Activated CD4-positive, alpha-beta T cell treated with anti-CD3 and anti-CD28 coated beads for 48 hours (primary cell): ENCODE measurements at regions not wholly inside any gene's neighbourhood (a gene's known extent, or its start where the extent isn't known, plus 50 kb on each side); places are given as distances from the start of the nearest gene placed in this dataset.

ENCODE experiments used
- DNase-seq: peaks from one replicate; pipeline ENCODE4 v3.0.0-alpha.2; 2020

DNA sequence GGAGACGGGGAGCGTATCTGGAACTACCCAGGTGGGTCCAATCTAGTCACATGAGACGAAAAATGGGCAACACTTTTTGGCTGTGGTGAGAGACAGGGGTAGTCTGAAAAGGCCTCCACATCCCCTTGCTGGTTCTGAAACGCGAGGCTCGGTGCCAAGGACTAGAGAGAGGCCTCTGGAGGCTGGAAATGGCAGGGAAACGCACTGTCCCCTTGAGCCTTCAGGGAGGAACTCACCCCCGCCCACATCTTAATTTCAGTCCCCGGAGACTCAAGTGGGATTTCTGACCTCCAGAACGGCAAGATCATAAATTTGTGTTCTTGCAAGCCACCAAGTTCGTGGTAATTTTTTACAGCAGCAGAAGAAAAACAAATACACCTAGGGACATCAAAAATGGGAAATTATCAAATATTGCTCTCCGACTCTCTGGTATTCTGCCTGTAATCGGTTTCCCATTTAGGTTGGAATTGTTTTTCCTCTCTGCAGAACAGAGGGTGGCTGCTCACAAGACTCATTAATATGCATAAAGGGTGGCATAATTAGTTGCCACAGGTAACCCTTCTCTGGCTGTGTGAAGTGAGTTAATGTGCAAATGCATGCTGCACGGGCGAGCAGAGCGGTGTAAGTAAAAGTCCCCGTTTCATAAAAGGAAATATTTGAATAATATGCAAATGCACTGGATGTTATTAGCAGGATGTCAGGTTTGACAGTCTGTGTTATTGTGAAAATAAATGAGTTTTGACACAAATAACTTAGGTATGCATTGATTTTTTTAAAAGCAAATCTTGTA, 185.7 kb downstream of the ARRDC4 start:
- no peak for DNase-seq

DNA sequence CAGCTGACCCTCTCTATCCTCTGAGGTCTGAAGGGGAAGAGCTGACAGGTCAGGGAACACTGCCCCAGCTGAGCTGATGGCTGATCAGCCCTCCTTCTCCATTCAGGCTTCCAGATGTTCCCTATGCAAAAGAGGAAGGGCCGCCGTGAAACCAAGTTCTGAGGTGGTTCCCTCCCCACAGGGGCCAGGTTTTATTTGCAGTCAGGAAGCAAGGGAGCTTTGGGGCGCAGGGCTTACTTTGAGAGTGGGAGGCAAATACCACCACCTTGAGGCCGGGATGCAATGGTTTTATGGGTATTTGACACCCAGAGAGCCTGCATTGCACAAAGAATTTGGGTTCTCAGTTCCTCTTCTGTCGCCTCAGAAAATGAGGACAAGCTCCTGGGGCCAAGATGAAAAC, 186.9 kb downstream of the ARRDC4 start:
- no peak for DNase-seq

DNA sequence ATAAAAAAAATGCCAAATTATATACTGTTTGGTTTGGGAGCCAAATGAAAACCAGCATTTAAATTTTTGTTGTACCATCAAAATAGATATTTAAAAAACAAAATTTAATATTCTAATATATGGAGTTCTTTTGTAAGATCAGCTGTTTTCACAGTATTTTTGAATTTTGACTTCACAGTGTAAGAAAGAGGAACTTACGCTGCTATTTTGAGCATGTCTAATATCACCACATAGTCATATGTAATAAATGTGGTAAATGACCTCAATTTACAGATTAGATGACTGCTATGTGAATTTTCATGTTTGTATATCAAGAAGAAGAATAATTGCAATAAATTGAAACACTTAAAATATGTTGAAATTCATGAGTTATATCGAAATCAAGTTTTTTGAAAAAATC, 189.6 kb downstream of the ARRDC4 start:
- DNase-seq, result no peak

DNA sequence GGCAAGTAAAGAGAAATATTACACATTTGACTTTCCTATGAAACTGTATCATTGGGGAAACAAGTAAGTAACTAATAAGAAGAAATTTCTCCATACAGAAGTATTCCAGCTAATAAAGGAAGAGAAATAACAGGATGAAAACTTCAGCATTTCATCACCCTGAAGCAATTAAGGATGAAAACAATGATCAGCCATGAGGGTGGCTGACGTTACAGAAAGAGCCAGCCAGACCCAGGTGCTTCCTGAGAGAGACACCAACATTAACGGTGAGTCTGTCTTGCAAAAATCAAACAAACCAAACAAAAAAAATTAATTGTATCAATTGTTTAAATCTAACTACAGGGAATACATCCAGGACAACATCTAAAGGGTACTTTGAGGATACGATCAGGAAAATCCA, 190.0 kb downstream of the ARRDC4 start:
- no peak for DNase-seq

DNA sequence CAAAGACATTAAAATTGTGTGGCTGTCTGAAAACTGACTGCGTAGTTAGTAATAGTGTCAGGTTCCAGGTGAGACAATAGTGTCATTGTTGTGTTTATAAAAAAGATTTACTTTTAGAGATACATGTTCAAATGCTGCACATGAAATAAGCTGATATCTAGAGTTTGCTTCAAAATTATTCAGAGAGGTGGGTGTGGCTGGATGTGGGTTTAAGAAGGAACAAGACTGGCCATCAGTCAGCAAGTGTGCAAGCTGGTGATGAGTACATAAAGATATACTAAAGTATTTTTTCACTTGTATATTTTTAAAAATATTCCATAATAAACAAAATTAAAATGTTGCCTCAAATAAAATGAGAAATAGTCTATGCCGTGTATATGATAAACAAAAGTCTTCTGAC, 190.6 kb downstream of the ARRDC4 start:
- DNase-seq, result no peak

DNA sequence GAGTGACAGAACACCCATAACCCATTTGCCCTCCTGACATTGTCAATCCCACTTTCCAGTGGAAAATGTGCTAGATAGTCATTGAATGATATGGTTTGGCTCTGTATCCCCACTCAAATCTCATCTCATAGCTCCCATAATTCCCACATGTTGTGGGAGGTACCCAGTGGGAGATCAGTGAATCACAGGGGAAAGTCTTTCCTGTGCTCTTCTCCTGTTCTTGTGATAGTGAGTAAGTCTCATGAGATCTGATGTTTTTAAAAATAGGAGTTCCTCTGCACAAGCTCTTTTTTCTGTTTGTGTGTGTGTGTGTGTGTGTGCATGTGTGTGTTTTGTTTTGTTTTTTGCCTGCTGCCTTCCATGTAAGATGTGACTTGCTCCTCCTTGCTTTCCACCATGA, 191.7 kb downstream of the ARRDC4 start:
- DNase-seq, result no peak

DNA sequence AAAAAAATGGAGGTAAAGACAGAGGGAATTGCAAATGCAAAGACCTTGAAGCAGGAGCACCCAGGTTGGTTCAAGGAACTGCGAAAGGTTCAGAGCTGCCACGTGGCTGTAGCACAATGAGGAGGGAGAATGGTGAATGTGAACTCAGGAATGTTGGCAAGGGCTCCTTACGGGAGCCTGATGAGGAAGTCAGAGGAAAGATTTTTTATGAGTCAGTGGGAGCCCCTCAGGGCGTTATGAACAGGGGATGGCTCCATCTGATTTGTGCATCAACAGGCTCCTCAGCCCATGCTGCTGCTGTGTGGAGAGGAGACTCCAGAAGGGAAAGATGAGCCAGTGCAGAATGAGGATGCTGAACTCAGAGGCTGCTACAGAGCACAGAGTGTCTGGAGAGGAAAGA, 194.4 kb downstream of the ARRDC4 start:
- no peak for DNase-seq

DNA sequence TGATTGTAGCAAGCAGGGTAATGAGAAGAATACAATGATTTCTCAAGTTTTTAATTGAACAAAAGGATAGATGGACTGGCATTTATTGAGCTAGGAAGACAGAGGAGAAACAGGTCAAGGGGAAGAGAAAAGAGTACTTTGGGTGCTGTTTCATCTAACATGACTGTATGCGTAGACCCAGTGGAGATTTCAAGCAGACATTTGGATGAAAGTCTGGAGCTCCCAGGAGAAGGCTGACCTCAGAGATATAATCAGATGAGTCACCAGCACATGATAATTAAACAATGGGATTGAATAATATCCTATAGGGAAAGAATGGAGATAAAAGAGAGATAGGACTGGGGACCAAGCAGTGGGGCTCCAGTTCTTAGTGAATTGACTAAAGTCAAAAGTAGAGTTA, 194.9 kb downstream of the ARRDC4 start:
- DNase-seq, result no peak

DNA sequence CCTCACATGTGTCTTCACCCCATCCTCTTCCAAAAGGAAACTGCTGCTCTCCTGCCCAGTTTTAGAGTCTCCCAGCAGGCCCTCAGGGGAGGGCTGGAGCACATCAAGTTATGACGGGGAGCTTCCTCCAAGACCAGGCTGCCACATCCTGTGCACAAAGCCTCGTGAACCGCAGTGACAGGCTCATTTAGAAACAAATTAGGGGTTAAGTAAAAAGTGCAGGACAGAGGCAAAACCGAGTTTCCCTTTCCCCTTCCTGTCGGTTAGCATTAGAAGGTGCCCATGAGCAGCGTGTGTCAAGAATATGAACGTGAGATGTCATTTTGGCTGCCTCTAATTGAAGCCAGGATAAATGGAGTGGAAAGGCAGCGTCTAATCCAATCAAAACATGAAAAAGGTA, 199.7 kb downstream of the ARRDC4 start:
- DNase-seq, result peak; percentile 45

DNA sequence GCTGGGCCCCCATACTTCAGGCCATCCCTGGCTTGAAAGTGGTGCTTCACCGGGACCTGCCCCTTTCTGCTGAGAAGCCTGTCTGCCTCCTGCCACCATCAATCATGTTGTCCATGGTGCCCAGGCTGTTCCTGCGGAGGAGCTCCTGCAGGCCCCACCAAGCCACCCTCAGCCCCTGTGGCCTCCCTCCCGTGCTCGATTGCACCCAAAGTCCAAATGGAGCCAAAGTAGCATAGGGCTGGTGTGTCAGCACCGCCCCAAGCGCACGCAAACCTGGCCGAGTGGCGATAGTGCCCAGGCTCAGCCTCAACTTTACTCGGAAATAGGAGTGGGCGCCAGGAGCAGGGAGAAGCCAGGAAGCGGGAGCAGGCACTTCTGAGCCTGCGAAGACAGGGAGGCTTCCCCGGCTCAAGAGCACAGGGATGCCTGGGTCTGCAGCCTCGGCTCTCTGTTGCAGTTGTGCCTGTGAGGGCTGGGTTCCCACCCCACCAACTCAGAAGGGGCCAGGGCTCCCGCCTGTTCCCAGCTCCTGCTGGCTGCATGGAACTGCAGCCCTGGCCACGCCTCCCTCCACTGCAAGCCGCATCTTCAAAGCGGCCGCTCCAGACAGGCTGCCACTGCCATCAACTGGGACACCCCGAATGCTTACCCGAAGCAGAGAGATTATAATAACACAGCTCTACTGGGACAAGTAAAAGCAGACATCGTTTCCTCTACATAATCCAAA, 203.0 kb downstream of the ARRDC4 start:
- no peak for DNase-seq

DNA sequence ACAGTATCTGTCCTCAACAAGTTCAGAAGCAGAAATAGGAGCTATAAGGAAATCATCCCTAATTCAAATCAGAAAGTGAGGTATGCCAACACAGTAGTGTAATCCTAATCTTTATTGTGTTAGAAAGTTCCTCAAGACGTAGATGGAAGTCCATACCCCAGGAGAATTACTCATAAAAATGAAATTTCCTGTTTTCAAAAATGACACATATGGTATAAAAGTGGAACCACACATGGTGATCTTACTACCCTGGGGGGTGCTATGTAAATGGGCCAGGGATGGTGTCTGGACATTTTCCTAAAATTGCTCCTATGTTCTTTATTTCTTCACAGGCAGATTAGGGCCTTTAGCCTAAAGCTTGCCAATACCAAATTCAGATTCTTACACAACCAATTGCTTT, 204.1 kb downstream of the ARRDC4 start:
- no peak for DNase-seq

DNA sequence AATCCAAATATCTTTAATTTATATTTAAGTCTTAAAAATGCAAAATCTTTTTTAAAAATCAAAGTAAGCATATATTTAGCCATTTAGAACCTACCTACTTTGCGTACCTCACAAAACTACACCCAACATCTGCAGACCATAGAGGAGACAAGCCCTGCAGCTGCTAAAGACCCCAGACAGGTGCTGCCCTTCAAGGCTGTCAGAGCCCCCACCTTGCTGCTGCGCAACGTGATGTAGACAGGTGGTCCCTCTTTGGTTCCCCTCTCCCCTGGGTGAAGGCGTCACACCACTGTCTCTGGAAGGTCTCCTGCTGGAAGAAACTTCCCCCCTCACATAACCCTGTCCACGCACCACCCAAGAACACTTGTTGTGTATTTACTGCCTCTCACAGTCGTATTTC, 204.5 kb downstream of the ARRDC4 start:
- DNase-seq, result no peak

DNA sequence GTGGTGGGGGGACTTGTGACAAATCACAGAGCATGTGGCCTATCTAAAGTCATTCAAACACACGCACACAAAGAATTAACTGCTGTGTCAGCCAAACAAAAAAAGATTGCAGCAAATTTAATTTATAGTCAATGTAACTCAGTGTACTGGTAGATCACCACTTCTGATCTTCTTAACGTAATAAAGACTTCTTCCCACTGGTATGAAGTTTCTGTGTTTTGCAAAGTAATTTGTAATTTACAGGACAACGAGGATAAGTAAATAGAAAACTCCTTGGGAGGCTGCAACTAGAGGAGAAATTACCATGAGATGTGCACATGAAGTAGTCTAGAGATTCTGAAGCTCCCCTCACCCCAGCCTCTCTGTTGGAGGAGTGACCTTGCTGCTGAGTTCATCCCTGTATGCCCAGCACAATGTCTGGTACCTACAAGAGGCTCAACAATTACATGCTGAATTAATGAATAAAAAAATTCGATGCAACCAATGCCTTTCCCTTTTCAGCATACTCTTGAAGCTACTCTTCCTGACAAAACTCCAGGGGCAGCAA, 207.3 kb downstream of the ARRDC4 start:
- no peak for DNase-seq

DNA sequence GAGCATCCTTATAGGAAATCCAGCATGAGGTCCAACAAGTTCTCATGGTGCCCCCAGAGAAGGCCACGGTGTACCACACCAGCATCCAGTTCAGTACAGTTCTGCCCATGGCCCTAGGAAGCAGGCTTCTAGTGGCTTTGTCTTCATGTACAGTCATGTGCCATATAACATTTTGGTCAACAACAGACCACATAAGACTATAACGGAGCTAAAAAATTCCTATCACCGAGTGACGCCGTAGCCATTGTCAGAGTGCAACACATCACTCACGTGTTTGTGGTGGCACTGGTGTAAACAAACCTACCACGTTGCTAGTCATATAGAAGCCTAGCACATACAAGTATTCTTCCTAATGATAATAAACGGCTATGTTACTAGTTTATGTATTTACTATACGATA, 209.0 kb downstream of the ARRDC4 start:
- peak; percentile 7 for DNase-seq

DNA sequence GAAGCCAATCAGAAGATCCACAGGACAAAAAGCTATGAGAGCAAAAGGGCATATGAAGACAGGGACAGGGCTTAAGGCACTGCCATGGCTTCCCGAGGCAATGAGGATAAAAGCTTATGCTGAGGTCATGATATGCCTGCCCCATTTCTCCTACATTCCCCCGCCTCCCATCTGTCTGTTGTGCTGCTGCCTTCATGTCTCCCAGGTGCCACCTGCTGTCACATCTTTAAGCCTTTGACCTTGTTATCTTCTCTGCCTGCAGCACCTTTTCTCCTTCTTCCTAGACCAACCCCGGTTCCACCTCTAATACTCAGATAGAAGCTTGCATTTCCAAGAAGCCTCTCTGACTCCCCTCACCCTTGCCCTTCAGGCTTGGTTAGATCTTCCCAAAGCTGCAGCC, 213.8 kb downstream of the ARRDC4 start:
- no peak for DNase-seq

DNA sequence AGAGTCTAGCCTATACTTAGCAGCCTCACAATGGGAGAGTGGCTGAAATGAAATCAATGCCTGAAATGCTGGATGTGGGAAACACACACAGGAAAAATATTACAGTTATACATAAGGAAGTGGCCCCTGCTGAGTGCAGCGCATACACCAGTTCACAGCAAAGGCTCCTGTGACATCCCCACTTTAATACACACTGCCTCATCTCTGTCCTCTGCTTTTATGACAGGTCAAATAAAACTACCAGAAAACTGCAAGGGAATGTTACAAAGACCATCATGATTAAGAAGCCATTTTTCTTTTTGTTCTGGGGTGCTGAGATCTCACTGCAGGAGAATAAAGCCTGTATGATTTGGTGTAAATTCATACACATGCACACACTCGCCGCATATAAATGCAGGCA, 214.3 kb downstream of the ARRDC4 start:
- no peak for DNase-seq

DNA sequence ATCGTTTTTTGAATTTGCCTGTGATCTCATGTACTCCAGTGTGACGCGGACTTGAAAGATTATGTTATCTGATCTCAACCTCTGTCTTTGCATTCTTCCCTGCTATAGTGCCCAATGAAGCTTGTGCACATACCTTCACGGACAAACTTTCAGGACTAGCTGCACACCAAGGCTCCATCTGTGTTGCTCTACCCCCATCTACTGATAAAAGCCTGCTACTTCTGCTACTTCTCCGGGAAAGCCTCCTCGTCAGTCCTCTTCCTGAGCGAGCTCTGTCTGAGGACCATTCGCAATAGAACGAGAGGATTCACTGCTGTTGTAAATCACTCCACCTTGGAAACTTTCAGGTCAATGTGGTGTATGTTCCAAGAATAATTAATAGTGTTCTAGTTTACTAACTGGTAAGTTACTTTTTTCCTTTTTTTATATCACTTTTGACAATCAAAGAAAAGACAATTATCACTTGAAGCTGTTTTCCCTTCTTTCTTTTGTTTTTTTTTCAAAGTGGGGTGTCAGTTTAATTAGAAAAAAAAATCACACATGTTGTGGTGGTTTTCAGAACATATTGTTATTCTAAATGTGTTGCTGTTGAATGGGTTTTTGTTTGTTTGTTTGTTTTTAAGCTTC, 217.6 kb downstream of the ARRDC4 start:
- DNase-seq, result peak; percentile 31

DNA sequence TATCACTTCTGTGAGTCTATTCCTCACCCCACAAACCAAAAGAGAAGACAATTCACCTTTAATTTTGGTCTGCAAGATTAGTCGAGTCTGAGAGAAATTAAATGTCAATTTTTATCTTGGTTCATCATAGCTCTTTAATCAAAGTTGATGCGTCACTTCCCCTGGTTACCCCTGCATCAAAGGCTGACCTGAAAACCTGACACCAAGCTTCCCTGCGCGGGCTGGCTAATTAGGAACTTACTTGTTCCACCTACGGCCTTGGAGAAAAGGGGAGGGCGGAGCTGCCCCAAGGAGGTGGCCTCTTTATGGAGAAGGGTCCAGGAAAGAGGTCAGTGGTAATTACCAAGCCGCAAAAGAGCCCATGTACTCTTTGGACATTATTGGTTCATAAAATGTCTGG, 218.4 kb downstream of the ARRDC4 start:
- no peak for DNase-seq

DNA sequence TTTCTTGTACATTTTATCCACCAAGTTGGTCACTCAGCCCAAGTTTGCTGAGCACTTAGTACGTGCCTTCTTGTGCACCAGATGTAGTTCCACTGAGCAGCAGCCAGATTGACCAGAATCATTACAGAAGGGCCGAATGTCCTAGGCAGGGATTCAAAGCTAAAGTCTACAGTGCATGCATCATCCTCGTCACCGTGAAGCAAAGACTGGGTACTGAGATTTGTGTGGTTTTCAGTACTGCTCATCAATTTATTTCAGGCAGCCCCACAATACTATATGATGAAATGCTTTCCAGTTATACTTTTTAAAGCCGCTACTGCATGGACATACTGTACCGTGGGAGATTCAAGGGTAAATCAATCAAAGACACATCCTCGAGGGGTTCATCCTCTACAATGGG, 227.0 kb downstream of the ARRDC4 start:
- no peak for DNase-seq

DNA sequence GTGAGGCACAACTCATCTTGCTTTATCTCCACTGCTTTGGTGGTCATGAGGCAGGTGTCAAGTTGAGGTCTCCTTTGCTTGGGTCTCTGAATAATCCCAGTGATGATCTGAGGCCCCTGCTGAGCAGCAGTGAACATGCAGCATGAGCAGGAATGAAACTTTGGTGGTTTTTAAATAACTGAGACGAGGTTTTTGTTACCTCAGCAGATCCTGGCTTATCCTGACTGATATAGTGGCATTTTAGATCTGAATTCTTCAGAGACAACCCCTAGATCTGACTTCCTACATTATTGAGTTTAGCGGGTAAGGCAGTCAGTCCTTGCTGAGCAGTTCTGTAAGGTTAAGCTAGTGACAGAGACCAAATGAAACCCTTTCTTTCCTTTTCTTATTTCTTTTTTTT, 230.4 kb downstream of the ARRDC4 start:
- DNase-seq, result no peak

DNA sequence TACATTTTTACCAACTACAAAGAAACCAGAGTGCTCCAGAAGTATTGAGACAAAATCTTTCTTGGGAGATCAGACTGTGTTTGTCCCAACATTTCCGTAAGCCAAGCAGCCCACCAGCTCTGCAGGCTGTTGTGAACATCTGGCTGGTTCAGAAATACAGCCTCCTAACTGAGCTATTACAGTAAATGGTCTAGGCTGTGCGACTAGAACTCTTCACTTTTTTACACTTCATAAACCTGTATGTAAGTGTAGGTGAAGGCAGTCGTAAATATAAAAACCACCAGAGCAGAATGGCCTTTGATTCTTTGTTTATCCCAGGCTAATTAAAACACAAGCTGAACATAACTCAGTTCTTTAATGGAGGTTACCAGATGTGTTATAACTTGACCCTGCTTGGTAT, 235.3 kb downstream of the ARRDC4 start:
- no peak for DNase-seq

DNA sequence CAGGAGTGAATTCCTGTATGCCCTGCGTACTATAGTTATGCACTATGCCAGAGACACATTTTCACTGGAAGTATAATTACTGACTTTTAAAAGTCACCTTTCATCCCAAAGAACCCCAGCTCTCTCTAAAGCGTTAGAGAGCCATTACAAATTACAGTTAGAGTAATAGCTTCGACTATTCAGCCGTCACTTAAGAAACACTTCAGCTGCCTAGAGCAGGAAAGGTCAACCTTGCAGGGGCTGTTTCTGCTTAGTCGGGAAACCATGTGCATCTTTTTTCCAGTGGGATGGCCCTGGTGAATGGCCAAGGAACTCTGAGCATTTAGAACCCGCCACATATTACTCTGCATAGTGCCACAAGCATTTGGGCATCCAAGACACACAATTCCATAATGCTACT, 235.9 kb downstream of the ARRDC4 start:
- no peak for DNase-seq

DNA sequence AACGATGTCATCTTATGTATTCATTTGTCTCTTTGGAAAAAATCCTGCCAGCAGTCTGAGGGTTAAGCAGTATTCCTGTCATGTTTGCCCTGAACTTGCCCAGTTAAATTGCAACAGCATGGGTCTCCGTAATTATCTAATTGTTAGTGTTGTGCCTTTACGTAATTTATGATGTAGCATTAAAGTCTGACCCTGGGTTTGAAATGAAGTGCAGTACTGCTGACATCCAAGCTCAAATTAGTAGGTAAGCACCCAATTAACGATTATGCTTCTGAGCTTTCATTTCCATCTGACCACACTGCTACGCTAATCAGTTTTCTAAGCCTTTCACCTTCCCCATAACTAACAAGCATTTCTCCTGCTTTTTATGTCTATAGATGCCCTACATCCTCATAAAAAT, 241.8 kb downstream of the ARRDC4 start:
- DNase-seq, result no peak
